HG03439 (cell line): ENCODE measurements at regions not wholly inside any gene's neighbourhood (a gene's known extent, or its start where the extent isn't known, plus 50 kb on each side); places are given as distances from the start of the nearest gene placed in this dataset.
"Not testable (repeated sequence)": the region's sequence is repeated elsewhere in the genome, so short reads cannot be mapped to it uniquely, and the experiment has no call there.

Experiments
- ATAC-seq: cut with Tn5 transposase; IDR thresholded peaks from one replicate; pipeline ENCODE4 v1.9.1; 2021; ENCODE audit warnings: mild to moderate bottlenecking, moderate library complexity; ENCODE audit not compliant: unreplicated experiment

- no peak for ATAC-seq
Measured at GRCh38 chr16:13612623-13613022, 307.3 kb upstream of the ERCC4 start.

- no peak for ATAC-seq
Measured at GRCh38 chr16:13613165-13613564, 306.8 kb upstream of the ERCC4 start.

- no peak for ATAC-seq
Measured at GRCh38 chr16:13621639-13622038, 298.3 kb upstream of the ERCC4 start.

GRCh38 chr16:13628156-13628555 lies 291.8 kb upstream of the ERCC4 start:
- ATAC-seq: no peak

GRCh38 chr16:13629704-13630103 lies 290.2 kb upstream of the ERCC4 start:
- no peak for ATAC-seq

GRCh38 chr16:13630374-13630773 lies 289.6 kb upstream of the ERCC4 start:
- no peak for ATAC-seq

GRCh38 chr16:13631213-13631767 lies 288.7 kb upstream of the ERCC4 start:
- no peak for ATAC-seq

- no peak for ATAC-seq
Measured at GRCh38 chr16:13631916-13632315, 288.0 kb upstream of the ERCC4 start.

- ATAC-seq: not testable (repeated sequence)
Measured at GRCh38 chr16:13632504-13632903, 287.4 kb upstream of the ERCC4 start.

GRCh38 chr16:13633391-13633861 lies 286.5 kb upstream of the ERCC4 start:
- ATAC-seq: no peak

- no peak for ATAC-seq
Measured at GRCh38 chr16:13634253-13634652, 285.7 kb upstream of the ERCC4 start.

GRCh38 chr16:13634959-13635358 lies 285.0 kb upstream of the ERCC4 start:
- no peak for ATAC-seq

- ATAC-seq: no peak
Measured at GRCh38 chr16:13638218-13638617, 281.7 kb upstream of the ERCC4 start.

- ATAC-seq: no peak
Measured at GRCh38 chr16:13643412-13643811, 276.5 kb upstream of the ERCC4 start.

GRCh38 chr16:13645601-13646245 lies 274.2 kb upstream of the ERCC4 start:
- ATAC-seq: no peak

GRCh38 chr16:13660807-13661206 lies 259.1 kb upstream of the ERCC4 start:
- no peak for ATAC-seq

GRCh38 chr16:13665876-13666275 lies 254.1 kb upstream of the ERCC4 start:
- ATAC-seq: no peak

GRCh38 chr16:13672196-13672595 lies 247.8 kb upstream of the ERCC4 start:
- ATAC-seq: no peak

GRCh38 chr16:13680021-13680889 lies 239.7 kb upstream of the ERCC4 start:
- no peak for ATAC-seq

GRCh38 chr16:13684819-13685563 lies 235.0 kb upstream of the ERCC4 start:
- ATAC-seq: no peak

GRCh38 chr16:13696017-13696416 lies 223.9 kb upstream of the ERCC4 start:
- ATAC-seq: no peak
